Stimulated activated naive B cell treated with anti-CD40 and anti-IgM and Interleukin-4, amounts not matched to agents 10 μg/mL and 1 μg/mL and 100 μg/mL, for 72 hours (primary cell): ENCODE measurements at regions not wholly inside any gene's neighbourhood (a gene's known extent, or its start where the extent isn't known, plus 50 kb on each side); places are given as distances from the start of the nearest gene placed in this dataset.

ENCODE experiments used
- ATAC-seq, 2 donors: fragments of 150-1000 bp; cut with Tn5 transposase; replicated peaks; 2 replicates each; pipeline ENCODE4 v1.10.0; 2021; ENCODE audit warnings: moderate library complexity in 1 of 2
- DNase-seq: peaks from one replicate; pipeline ENCODE4 v3.0.0; 2021
- H3K27ac Mint-ChIP-seq: one replicate; pipeline ENCODE4 v1.8.0; 2022; ENCODE audit warnings: mild to moderate bottlenecking, mixed read lengths
- H3K27me3 Mint-ChIP-seq, 2 donors: one replicate each; pipeline ENCODE4 v1.8.0; 2022; ENCODE audit warnings: mixed read lengths in 2 of 2
- H3K36me3 Mint-ChIP-seq, 2 donors: one replicate each; pipeline ENCODE4 v1.8.0; 2022; ENCODE audit warnings: mixed read lengths in 2 of 2, mild to moderate bottlenecking in 1 of 2
- H3K4me1 Mint-ChIP-seq, 2 donors: one replicate each; pipeline ENCODE4 v1.8.0; 2022; ENCODE audit warnings: mixed read lengths in 2 of 2, mild to moderate bottlenecking in 1 of 2
- H3K4me3 Mint-ChIP-seq, 2 donors: one replicate each; pipeline ENCODE4 v1.8.0; 2022; ENCODE audit warnings: mild to moderate bottlenecking in 2 of 2, mixed read lengths in 2 of 2, moderate library complexity in 1 of 2
- H3K9me3 Mint-ChIP-seq, 2 donors: one replicate each; pipeline ENCODE4 v1.8.0; 2022; ENCODE audit warnings: mixed read lengths in 2 of 2, mild to moderate bottlenecking in 1 of 2

DNA sequence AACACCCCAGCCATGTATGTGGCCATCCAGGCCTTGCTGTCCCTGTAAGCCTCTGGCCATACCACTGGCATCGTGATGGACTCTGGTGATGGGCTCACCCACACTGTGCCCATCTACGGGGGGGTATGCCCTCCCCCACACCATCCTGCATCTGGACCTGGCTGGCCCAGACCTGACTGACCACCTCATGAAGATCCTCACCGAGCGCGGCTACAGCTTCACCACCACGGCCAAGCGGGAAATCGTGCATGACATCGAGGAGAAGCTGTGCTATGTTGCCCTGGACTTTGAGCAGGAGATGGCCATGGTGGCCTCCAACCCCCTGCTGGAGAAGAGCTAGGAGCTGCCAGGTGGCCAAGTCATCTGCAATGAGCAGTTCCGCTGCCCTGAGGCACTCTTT, 80.4 kb upstream of the ZCCHC2 start:
- H3K4me3 Mint-ChIP-seq: no peak overlapping the region
- H3K27ac Mint-ChIP-seq: no peak overlapping the region
- H3K36me3 Mint-ChIP-seq: no peaks in the 10 kb centered on the region

DNA sequence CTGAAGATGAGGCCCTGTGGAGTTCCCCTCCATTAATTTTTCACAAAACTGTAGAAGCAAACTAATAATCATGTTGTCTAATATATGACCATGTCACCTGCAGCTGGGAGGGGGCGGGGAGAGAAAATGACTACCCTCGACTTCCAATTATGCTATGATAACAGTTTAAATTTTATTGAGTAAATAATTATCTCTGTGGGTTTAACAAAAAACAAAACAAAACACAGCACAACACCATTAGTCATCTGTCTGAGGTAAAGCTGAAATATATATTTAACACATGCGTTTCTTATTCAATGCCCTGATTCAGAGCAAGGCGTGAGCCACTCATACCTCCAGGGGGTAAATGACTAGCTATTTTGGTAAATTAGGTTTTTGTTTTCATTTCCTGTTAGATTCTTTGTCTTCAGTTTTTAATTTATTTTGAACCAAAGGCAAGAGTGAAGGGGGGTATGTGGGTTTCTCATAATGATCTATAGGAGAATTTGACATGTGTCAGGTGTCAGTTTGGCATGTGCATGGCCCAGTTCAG, 77.4 kb upstream of the ZCCHC2 start:
- Mint-ChIP-seq H3K9me3 (no peaks in the 10 kb centered on the region), H3K4me3 (no peak overlapping the region), H3K27me3 (peaks cover 3 to 6% of the 10 kb centered on the region in 2 donors), H3K4me1 (peaks cover 3 to 4% of the 10 kb centered on the region in 2 donors), H3K27ac (no peak overlapping the region), H3K36me3 (no peaks in the 10 kb centered on the region)
- ATAC-seq (no peak), DNase-seq (no peak)

More for the DNA sequence above, 80.4 kb upstream of the ZCCHC2 start:
- Mint-ChIP-seq H3K27me3 (peaks cover 8 to 16% of the 10 kb centered on the region in 2 donors), H3K9me3 (no peaks in the 10 kb centered on the region), H3K4me1 (peaks cover 0 to 7% of the 10 kb centered on the region in 2 donors)
- no peak for ATAC-seq
- no peak for DNase-seq

DNA sequence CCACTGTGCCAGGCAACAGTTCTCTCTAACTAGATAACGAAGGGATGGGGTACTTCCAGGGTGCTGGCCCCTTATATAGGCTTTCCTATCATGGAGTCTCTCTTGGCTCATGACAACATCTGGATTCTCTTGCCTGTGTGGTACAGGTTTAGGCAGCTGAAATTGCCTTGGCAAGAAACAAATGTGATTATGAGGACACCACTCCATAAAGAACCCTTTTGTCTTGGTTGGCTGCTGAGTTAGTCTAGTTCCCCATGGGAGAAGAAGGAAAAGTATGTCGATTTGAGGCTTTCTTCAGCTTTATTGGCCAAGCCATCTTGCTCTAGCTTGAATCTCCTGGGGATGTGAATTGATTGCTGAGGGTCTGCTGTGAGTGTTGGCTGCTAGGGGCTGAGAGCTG, 76.3 kb upstream of the ZCCHC2 start:
- H3K27ac Mint-ChIP-seq: no peak overlapping the region
- no peak overlapping the region for H3K4me3 Mint-ChIP-seq
- ATAC-seq (no peak), DNase-seq (no peak)
- H3K9me3 Mint-ChIP-seq: no peaks in the 10 kb centered on the region
- peaks cover 5 to 14% of the 10 kb centered on the region in 2 donors for H3K4me1 Mint-ChIP-seq
- H3K27me3 Mint-ChIP-seq: peaks cover 3 to 6% of the 10 kb centered on the region in 2 donors
- no peaks in the 10 kb centered on the region for H3K36me3 Mint-ChIP-seq

DNA sequence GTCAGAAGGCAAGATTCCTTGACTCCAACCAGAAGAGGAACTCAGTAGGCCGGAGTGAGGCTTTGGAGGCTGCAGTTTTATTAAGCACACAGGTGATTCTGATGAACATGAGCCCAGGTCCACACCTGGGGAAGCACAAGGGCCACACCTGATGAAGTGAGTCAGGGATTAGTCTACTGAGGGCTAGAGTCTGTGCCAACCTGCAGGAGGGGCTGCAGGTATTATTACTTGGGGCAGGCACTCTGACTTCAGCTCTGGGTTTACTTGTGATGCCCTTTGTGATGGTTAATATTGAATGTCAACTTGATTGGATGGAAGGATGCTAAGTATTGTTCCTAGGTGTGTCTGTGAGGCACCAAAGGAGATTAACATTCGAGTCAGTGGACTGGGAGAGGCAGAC, 75.2 kb upstream of the ZCCHC2 start:
- Mint-ChIP-seq H3K4me1 (peaks cover 5 to 14% of the 10 kb centered on the region in 2 donors), H3K4me3 (no peak overlapping the region), H3K9me3 (no peaks in the 10 kb centered on the region), H3K27me3 (peaks cover 0 to 2% of the 10 kb centered on the region in 2 donors), H3K36me3 (no peaks in the 10 kb centered on the region), H3K27ac (peak overlapping the region; percentile 73)
- no peak for DNase-seq
- ATAC-seq: no peak

DNA sequence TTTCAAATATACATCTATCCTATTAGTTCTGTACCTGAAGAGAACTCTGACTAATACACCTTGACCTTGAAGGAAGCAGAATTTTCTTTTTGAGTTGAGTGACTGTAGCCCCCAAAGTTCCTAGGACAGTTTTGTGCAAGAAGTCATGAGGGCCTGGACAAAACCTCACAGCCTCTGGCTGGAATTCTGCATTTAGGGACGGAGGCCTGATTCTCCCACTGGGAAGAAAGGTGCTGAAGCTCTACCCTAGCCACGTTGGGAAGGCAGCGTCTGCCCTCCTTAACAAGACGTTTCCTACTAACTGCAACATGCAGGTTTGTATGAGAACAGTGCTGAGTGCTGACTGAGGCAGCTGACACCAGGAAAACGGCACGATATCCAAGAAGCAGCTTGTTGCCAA, 74.4 kb upstream of the ZCCHC2 start:
- Mint-ChIP-seq H3K4me1 (peaks cover 5 to 14% of the 10 kb centered on the region in 2 donors), H3K27me3 (peaks cover 0 to 1% of the 10 kb centered on the region in 2 donors), H3K27ac (no peak overlapping the region), H3K36me3 (no peaks in the 10 kb centered on the region), H3K9me3 (no peaks in the 10 kb centered on the region), H3K4me3 (no peak overlapping the region)
- DNase-seq (no peak), ATAC-seq (no peak)

DNA sequence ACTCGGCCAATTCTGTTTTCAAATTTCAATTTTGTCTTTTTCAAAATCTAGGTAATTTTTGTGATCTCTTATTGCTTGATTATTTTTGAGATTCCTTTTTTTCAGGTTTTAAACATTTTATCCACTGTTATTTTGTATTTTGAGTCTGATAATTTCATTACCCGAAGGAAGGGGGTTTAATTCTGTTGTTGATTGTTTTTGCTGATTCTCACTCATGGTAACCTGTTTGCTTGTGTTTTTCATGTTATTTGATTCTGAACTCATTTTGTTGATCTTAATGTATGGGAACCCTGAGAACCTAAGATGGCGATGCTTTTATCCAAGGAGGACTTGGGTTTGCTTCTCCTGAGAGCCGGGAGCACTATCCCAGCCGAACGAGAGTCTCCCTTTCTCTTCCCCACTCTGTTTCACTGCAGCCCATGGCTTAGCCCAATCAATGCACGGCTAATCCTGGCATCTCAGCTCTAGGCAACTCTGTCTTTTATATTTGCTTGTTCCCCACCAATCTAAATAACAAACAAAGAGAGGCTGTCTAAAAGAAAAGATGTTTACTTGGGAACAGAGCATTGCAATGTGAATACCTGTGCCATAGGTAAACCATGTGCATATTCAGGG, 73.2 kb upstream of the ZCCHC2 start:
- Mint-ChIP-seq H3K36me3 (no peaks in the 10 kb centered on the region), H3K27ac (no peak overlapping the region), H3K9me3 (no peaks in the 10 kb centered on the region), H3K4me1 (peaks cover 5 to 14% of the 10 kb centered on the region in 2 donors), H3K4me3 (no peak overlapping the region), H3K27me3 (peaks cover 7 to 8% of the 10 kb centered on the region in 2 donors)
- ATAC-seq (no peak), DNase-seq (no peak)

DNA sequence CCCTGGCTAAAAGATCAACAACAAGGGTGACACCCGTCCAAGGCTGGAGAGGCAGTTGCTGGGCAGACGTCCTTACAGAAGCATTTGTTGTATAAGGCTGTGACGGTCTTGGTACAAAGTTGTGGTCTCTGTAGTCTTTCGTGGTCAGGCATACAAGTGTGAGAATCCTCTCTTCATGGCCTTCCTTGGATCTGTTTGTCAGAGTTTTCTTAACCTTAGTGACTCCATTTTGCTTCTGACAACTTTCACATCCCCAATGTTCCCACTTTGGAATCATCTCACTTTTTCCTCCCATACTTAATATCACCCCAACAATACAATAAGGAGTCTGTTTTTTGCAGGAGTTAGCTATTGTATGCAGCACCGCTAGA, 72.7 kb upstream of the ZCCHC2 start:
- Mint-ChIP-seq H3K4me3 (no peak overlapping the region), H3K4me1 (peaks cover 5 to 14% of the 10 kb centered on the region in 2 donors), H3K27me3 (peaks cover 7 to 8% of the 10 kb centered on the region in 2 donors), H3K9me3 (no peaks in the 10 kb centered on the region), H3K27ac (no peak overlapping the region), H3K36me3 (no peaks in the 10 kb centered on the region)
- no peak for DNase-seq
- no peak for ATAC-seq

DNA sequence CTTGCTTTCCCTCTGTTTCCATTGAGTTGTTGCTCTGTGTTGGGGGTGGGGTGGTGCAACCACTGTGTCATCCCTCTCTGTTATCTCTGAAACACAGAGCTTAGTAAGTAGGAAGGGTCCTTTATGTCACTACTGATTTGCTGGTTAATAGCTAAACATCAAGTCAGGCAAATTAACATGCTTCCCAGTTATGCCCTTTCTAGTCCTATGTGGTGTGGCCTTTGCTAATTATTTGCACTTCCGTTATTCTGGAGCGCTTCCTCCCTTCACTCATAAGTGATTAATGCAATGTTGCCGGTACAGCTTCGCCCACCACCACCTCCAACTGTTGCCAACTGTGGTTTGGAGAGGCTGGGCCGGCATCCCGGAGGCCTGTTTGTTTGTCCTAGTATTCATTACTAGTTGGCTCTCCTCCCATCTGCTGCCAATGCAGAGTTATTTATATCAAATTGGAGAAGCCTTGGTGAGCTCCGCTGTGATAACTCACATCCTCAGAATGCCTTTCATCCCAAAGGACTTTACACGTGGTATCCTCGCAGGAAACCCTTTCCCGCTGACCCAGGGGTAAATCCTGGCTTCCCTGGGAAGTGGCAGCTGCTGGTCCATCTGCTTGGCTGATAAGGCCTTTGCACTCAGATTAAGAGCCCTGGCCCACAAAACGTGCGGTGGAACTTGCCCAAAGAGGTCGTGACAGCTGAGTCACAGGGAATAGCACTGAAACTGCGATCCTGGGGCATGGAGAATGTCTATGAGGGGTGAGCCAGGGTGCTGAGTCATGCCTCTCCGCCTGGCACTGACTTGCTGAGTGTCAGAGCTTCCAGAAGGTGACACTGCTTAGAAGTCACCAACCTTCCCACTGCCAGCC, 72.0 kb upstream of the ZCCHC2 start:
- peaks cover 5 to 14% of the 10 kb centered on the region in 2 donors for H3K4me1 Mint-ChIP-seq
- H3K4me3 Mint-ChIP-seq: no peak overlapping the region
- H3K9me3 Mint-ChIP-seq: no peaks in the 10 kb centered on the region
- peaks cover 7 to 8% of the 10 kb centered on the region in 2 donors for H3K27me3 Mint-ChIP-seq
- H3K27ac Mint-ChIP-seq: no peak overlapping the region
- no peak for DNase-seq
- no peaks in the 10 kb centered on the region for H3K36me3 Mint-ChIP-seq
- ATAC-seq: peak; percentile 81 to 85

DNA sequence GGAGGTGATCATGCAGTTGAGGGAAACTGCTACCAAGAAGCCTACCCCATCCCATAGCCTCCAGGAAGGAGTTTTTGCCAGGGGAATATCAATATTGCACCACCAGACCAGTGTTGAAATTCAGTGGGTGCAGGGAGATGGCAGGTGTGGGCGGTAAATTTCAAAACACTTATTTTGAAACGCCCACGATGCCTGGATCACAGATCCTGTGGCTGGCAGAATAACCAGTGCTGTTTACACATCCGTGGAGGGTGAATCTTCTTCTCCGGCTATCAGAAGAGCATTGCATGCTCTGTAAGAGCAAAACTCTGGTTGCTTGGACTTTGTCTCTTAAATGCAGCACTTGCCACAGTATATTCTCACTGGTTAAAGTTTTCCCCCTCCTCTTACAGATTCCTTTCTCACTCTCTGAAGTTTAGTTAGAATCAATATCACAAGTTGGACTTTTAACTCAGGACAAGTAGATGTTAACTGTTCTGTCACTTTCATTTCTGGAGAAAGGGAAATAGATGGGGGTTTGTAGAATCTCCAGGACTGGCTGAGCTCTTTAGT, 70.5 kb upstream of the ZCCHC2 start:
- ATAC-seq (no peak), DNase-seq (no peak)
- Mint-ChIP-seq H3K27me3 (peaks cover 7 to 8% of the 10 kb centered on the region in 2 donors), H3K9me3 (no peaks in the 10 kb centered on the region), H3K27ac (no peak overlapping the region), H3K36me3 (no peaks in the 10 kb centered on the region), H3K4me3 (no peak overlapping the region), H3K4me1 (peaks cover 7 to 14% of the 10 kb centered on the region in 2 donors)

DNA sequence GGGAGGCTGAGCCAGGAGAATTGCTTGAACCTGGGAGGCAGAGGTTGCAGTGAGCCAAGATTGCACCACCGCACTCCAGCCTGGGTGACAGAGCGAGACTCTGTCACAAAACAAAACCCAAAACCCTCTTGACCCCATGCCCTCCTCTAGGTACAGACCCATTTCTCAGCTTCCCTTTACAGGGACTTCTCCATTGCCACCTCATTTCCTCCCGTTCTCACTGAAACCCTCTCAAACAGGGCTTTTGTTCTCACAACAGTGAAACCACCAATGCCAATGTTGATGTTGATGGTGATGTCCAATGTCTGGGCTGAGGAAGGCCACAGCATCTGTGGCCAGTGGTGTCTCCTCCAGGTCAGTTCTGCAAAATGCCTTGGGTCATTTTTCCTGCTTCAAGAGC, 69.0 kb upstream of the ZCCHC2 start:
- Mint-ChIP-seq H3K4me3 (no peak overlapping the region), H3K4me1 (peaks cover 8 to 14% of the 10 kb centered on the region in 2 donors), H3K27ac (no peak overlapping the region), H3K36me3 (no peaks in the 10 kb centered on the region), H3K9me3 (no peaks in the 10 kb centered on the region), H3K27me3 (peaks cover 7 to 8% of the 10 kb centered on the region in 2 donors)
- DNase-seq (no peak), ATAC-seq (no peak)

DNA sequence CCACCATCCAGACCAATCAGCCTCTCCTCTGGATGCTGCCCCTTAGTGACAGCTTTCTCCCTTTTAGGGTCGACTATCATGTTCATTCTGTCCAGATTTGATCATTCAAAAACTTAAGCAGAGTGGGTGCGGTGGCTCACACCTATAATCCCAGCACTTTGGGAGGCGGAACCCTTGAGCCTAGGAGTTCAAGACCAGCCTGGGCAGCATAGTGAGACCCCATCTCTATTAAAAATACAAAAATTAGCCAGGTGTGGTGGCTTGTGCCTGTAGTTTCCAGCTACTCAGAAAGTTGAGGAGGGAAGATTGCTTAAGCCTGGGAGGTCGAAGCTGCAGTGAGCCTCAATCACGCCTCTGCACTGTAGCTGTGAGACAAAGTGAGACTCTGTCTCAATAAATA, 68.3 kb upstream of the ZCCHC2 start:
- peaks cover 7 to 8% of the 10 kb centered on the region in 2 donors for H3K27me3 Mint-ChIP-seq
- no peak for ATAC-seq
- H3K4me3 Mint-ChIP-seq: no peak overlapping the region
- H3K36me3 Mint-ChIP-seq: no peaks in the 10 kb centered on the region
- no peak for DNase-seq
- no peak overlapping the region for H3K27ac Mint-ChIP-seq
- no peaks in the 10 kb centered on the region for H3K9me3 Mint-ChIP-seq
- peaks cover 8 to 14% of the 10 kb centered on the region in 2 donors for H3K4me1 Mint-ChIP-seq

DNA sequence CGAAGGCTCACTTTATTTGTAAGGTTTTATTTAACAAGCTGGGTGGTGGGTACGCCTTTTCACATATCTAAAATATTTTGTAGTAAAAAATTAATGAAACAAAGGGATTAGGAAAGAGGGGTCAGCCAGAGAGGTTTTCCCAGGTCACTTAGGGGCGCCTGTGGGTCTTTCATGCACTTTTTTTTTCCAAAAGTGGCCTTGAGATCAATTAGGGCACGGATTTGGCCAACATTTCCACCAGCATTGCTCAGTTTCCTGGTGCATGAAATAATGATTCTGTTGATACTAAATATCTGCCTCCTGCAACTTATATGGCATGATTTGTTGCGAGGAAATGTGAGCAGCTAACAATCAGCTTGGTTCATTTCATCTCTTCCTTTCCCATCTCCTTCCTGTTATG, 67.6 kb upstream of the ZCCHC2 start:
- peaks cover 7 to 13% of the 10 kb centered on the region in 2 donors for H3K4me1 Mint-ChIP-seq
- peaks cover 7 to 8% of the 10 kb centered on the region in 2 donors for H3K27me3 Mint-ChIP-seq
- H3K27ac Mint-ChIP-seq: no peak overlapping the region
- no peaks in the 10 kb centered on the region for H3K36me3 Mint-ChIP-seq
- no peaks in the 10 kb centered on the region for H3K9me3 Mint-ChIP-seq
- DNase-seq: no peak
- H3K4me3 Mint-ChIP-seq: no peak overlapping the region
- no peak for ATAC-seq

DNA sequence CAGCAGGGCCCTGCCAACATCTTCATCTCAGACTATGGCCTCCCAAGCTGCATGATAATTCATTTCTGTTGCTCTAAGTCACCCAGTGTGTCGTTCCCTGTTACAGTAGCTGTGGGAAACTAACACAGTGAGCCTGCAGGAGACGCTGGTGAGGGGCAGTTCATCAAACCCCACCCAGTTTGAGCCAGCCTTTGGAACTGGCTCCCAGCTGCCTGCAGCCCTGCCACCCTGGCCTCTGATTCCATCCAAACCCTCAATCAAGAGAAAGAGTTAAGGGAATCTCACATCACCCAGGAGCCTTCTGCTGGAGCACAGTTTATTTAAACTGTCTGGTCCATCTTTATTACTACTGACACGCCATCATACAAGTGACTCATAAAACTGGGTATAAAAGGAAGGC, 64.9 kb upstream of the ZCCHC2 start:
- Mint-ChIP-seq H3K36me3 (no peaks in the 10 kb centered on the region), H3K4me3 (no peak overlapping the region), H3K4me1 (peaks cover 0 to 2% of the 10 kb centered on the region in 2 donors), H3K27ac (no peak overlapping the region), H3K9me3 (no peaks in the 10 kb centered on the region), H3K27me3 (peaks cover 7 to 8% of the 10 kb centered on the region in 2 donors)
- DNase-seq: no peak
- no peak for ATAC-seq

DNA sequence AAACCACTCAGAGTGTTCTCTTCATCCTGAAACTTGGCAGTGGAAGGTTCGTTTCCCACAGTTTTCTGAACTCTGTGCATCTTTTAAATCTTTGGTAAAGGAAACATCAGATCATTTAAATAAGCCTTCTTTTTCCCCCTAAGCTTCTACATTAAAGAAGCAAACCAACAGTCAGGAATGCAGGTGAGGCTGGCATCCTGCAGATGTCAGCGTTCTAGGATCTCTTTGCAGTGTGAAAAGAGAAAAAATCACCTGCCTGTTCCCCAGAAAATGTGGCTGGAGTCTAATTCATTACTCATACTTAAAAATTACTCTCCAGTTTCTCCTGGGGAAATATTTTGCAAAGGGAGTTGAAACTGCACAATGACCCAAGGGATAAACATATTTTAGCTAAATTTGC, 64.5 kb upstream of the ZCCHC2 start:
- Mint-ChIP-seq H3K4me3 (no peak overlapping the region), H3K9me3 (no peaks in the 10 kb centered on the region), H3K27me3 (peaks cover 8% of the 10 kb centered on the region in 2 donors), H3K4me1 (peaks cover 0 to 2% of the 10 kb centered on the region in 2 donors), H3K36me3 (no peaks in the 10 kb centered on the region), H3K27ac (no peak overlapping the region)
- ATAC-seq: no peak
- DNase-seq: no peak
